Hepatic stellate cell (primary cell): ENCODE measurements at regions not wholly inside any gene's neighbourhood (a gene's known extent, or its start where the extent isn't known, plus 50 kb on each side); places are given as distances from the start of the nearest gene placed in this dataset.
"Not testable (repeated sequence)": the region's sequence is repeated elsewhere in the genome, so short reads cannot be mapped to it uniquely, and the experiment has no call there.

ENCODE experiments used
- DNase-seq: peaks from one replicate; pipeline ENCODE4 v3.0.0; 2011; ENCODE audit warnings: low spot score

DNA sequence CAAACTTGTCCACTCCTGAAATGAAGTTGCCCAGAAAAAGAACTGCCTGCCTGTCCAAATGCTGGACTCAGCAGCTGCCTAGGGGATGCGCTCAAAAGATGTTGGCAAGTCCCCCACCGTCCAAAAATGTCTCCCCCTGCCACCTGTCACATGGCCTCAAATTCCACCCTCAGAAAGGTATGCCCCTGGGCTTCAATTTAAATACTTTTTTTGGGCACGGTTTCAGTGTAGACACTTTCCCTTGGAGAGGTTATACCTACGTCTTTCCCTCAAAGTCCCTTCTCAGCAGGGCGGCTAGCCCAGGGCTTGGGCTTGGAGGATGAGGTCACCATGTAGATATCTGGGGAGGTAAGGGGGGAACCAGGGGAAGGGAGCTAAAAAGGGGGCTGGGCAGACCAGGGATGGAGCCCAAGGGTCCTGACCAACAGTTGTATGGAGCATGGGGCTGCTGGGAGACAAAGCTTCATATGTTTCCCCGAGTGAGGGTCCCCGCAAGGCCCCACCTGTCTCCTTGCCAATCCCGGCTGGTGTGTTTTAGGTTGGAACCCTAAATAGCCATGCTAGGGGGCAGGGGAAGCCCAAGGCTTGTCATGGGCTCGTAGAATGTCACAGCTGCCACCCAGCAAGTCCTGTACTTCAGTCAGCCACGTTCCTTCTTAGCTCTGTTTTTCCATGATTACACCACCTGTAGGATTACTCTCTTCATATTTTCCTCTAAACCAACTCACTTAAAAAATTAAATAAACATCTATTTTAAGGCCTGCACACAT lies 131.2 kb upstream of the TBX3 start:
- DNase-seq = no peak

DNA sequence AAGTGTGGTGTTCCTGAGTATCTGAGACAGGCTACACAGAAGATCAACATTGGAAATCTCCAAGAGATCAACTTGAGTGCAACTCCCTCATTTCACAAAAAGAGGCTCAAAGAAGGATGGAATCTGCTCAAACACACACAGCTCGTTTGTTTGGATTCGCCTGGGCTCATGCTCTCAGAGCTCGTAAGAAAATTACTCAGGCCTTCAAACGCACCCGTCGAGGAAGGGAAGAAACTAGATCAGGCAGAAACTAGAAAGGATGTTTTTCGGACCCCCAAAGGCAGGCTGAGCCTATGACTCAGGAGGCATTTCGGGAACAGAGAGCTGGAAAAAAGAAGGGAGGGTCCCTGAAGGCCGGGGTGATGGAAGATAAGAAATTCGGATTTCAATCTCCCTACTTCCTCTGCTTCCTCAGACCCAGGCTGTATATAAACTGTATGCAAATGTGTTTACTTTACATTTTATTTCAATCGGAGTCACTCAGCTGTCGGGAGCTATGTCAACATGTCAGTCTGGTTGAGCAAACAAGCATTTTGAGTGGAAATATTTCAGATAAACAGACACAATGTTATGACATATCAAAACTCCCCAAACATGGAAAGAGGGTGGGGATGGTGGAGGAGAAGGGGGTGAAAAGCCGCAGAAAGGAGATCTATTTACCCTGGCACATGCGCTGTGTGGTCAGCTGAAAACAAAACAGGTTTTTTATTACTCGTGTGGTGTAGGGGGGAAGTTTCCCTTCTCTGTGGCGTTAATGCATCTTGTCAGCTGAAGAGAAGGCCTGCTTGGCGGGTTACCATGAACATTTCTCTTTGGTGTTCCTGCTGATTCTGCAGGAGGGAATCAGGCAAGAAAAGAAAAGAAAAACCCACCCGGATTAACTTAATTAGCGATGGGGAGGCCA lies 129.1 kb upstream of the TBX3 start:
- no peak for DNase-seq

DNA sequence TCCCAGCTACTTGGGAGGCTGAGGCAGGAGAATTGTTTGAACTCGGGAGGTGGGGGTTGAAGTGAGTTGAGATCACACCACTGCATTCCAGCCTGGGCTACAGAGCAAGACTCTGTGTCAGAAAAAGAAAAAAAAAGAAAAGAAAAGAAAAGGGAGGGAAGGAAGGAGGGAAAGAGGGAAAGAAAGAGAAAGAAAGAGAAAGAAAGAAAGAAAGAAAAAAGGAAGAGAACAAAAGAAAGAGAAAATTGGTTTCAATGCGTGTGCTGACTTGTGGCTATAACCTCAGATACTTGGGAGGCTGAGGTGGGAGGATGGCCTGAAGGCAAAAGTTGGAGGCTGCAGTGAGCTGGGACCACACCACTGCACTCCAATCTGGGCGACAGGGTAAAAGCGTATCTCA lies 128.4 kb upstream of the TBX3 start:
- DNase-seq = no peak

DNA sequence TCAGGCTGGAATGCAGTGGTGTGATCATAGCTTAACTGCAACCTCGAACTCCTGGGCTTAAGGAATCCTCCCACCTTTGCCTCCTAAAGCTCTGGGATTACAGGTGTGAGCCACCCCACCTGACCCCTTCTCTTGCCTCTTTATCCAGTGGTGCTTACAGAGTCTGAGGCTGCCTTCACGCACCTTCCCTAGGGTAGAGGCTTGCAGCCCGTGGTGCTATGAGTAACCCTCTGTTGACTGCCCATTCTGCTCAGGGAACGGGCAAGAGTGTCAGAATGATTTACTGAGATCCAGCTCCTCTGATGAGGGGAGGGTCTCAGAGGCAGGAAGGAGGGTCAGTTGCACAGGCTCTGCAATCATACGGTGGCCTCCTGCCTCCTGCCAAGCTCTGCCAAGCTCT lies 125.1 kb upstream of the TBX3 start:
- no peak for DNase-seq

DNA sequence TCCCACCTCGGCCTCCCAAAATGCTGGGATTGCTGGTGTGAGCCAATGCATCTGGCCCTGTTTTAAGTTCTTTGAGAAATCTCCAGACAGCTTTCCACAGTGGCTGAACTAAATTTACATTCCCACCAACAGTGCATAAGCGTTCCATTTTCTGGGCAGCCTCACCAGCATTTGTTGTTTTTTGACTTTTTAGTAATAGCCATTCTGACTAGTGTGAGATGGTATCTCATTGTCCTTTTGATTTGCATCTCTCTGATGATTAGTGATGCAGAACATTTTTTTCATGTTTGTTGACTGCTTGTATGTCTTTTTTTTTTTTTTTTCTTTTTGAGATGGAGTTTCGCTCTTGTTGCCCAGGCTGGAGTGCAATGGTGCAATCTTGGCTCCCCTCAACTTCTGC lies 117.4 kb upstream of the TBX3 start:
- not testable (repeated sequence) for DNase-seq

DNA sequence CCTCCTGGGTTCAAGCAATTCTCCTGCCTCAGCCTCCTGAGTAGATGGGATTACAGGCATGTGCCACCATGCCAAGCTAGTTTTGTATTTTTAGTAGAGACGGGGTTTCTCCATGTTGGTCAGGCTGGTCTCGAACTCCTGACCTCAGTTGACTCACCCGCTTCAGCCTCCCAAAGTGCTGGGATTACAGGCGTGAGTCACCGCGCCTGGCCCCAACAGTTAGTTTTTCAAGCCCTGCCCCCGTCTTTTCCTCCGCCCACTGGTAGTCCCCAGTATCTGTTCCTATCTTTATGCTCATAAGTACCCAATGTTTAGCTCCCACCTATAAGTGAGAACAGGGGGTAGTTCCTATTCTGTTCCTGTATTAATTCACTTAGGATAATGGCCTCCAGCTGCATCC lies 116.6 kb upstream of the TBX3 start:
- DNase-seq = not testable (repeated sequence)

- peak; percentile 38 for DNase-seq
These were observed 115.9 kb upstream of the TBX3 start for GRCh38 chr12:114799574-114800487.

DNA sequence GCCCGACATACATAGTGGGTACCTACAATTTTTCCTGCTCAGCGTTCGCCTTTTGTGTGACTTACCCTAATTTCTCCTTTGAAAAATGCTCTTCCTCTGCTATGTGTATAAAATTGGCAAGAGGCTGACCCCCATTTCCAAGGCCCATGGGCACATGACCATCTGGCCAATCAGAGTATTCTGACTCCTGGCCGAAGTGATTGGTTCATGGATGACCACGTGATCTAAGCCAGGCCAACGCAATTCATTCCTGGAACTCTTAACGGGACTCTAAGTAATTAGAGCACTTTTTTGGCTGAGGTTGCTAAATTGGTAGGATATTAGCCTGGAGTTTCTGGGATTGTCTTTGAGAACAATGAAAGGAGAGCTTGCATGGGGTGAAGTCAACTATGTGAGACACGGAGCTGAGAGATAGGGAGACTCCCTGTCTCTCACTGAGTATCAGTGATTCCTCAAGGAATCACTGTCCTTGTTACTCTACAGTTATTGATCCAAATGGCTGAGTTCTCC lies 110.1 kb upstream of the TBX3 start:
- DNase-seq = no peak

GRCh38 chr12:114790276-114790675 lies 106.3 kb upstream of the TBX3 start:
- DNase-seq = no peak

DNA sequence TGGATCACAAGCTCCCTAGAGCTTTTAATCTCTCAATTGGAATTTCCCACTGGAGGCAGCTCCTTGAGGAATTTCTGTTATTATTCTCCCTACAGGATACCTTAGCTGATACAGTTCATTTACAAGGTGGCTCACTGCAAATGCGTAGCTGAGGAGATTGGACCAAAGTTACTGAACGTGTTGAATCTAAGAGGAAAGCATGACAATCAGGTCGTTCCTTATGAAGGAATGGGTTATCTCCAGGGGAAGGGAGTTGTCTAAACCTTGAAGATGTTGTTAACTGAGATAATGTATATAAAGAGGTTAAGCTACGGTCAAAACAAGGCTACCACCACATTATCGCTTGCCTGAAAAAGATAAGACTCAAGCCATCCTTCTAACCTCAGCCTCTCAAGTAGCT lies 105.8 kb upstream of the TBX3 start:
- no peak for DNase-seq

DNA sequence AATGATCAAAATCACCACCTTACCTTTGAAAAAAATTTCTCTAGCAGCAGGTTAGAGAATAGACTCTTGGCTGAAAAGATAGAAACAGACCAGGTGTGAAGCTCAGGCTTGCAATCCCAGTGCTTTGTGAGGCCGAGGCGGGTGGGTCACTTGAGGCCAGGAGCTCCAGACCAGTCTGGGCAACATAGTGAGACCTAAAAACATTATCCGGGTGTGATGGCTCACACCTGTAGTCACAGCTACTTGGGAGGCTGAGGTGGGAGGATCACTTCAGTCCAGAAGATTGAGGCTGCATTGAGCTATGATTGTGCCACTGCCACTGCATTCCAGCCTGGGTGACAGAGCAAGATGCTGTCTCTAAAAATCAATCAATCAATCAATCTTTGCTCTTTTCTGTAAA lies 105.3 kb upstream of the TBX3 start:
- no peak for DNase-seq

- peak; percentile 24 for DNase-seq
These were observed 100.6 kb upstream of the TBX3 start for GRCh38 chr12:114784526-114784925.

GRCh38 chr12:114783089-114783618 lies 99.2 kb upstream of the TBX3 start:
- DNase-seq = no peak

- DNase-seq = no peak
These were observed 96.9 kb upstream of the TBX3 start for GRCh38 chr12:114780746-114781399.

- DNase-seq = no peak
These were observed 95.7 kb upstream of the TBX3 start for GRCh38 chr12:114779647-114780046.

DNA sequence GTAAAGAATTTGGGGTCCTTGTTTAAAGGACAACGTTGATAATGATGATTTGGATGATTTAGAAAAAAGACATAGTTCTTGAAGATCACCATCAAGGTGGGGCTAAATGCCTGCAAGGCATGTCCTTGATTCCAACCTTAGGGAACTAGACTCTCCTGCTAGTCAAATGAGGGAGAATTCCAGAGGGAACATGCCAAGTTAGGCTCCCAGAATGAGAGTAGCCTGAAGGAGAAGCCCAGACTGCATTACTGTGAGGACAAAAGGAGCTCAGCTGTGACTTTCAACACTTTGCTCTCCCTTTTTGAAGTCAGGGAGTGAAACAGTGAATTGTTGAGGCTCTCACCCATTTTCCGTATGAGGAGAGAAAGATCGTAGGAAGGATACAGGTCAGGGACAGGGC lies 95.2 kb upstream of the TBX3 start:
- no peak for DNase-seq

- peak; percentile 21 for DNase-seq
These were observed 92.9 kb upstream of the TBX3 start for GRCh38 chr12:114776731-114777442.

- no peak for DNase-seq
These were observed 90.7 kb upstream of the TBX3 start for GRCh38 chr12:114774699-114775098.

GRCh38 chr12:114774197-114774596 lies 90.2 kb upstream of the TBX3 start:
- no peak for DNase-seq

GRCh38 chr12:114770323-114770722 lies 86.3 kb upstream of the TBX3 start:
- no peak for DNase-seq

DNA sequence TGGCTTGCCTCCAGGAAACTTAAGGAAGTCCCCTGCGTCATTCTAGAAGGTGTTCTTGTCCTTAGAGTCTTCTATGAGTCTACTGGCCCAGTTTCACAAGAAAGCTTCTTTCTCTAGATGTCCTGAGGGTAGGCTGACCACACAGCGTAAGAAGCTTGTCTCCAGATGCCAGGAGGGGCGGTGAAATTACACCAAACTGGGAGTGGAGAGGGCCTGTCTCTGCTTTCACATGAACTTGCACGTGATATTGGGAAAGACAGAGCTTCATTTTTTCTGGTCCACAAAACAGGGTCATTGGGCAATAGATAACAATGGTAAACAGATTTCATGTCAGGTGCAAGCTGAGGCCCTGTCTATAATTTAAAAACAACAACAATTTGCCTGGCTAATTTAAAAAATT lies 85.7 kb upstream of the TBX3 start:
- DNase-seq = no peak
